Fibroblast of villous mesenchyme (primary cell): ENCODE measurements at regions not wholly inside any gene's neighbourhood (a gene's known extent, or its start where the extent isn't known, plus 50 kb on each side); places are given as distances from the start of the nearest gene placed in this dataset.
A peak's percentile ranks its signal among the peaks of the same experiment; 100 is the strongest.

Experiments used
- DNase-seq: peaks from one replicate; pipeline ENCODE4 v3.0.0-alpha.2; 2010; ENCODE audit warnings: low read depth
- H3K4me3 ChIP-seq: 2 replicates; pipeline ENCODE4 v1.5.1; 2011; ENCODE audit warnings: low read depth, mild to moderate bottlenecking, low read length
- CTCF ChIP-seq: IDR thresholded peaks from 2 replicates; pipeline ENCODE4 v1.5.1; 2012; ENCODE audit warnings: low read depth, mild to moderate bottlenecking, low read length; ENCODE audit not compliant: insufficient read depth

GRCh38 chr5:111973961-111974360 is 217.0 kb upstream of the NREP start:
- no peak for DNase-seq
- no peak for TF ChIP-seq CTCF
- H3K4me3 ChIP-seq: no peak overlapping the region

GRCh38 chr5:111972548-111972947 is 215.6 kb upstream of the NREP start:
- TF ChIP-seq CTCF: no peak
- DNase-seq: no peak
- no peak overlapping the region for H3K4me3 ChIP-seq

GRCh38 chr5:111972080-111972479 is 215.1 kb upstream of the NREP start:
- DNase-seq: no peak
- TF ChIP-seq CTCF: no peak
- no peak overlapping the region for H3K4me3 ChIP-seq

- DNase-seq: peak; percentile 43
- no peak overlapping the region for H3K4me3 ChIP-seq
- no peak for TF ChIP-seq CTCF
Observed at GRCh38 chr5:111968459-111968858, 211.5 kb upstream of the NREP start.

GRCh38 chr5:111967463-111967862 is 210.5 kb upstream of the NREP start:
- no peak for DNase-seq
- TF ChIP-seq CTCF: no peak
- H3K4me3 ChIP-seq: no peak overlapping the region

- no peak for DNase-seq
- TF ChIP-seq CTCF: no peak
- H3K4me3 ChIP-seq: no peak overlapping the region
Observed at GRCh38 chr5:111966290-111966689, 209.3 kb upstream of the NREP start.

GRCh38 chr5:111963555-111963954 is 206.6 kb upstream of the NREP start:
- no peak overlapping the region for H3K4me3 ChIP-seq
- DNase-seq: no peak
- TF ChIP-seq CTCF: no peak
